IPS DF 19.7 (cell line): ENCODE measurements at regions not wholly inside any gene's neighbourhood (a gene's known extent, or its start where the extent isn't known, plus 50 kb on each side); places are given as distances from the start of the nearest gene placed in this dataset.
"Not testable (repeated sequence)": the region's sequence is repeated elsewhere in the genome, so short reads cannot be mapped to it uniquely, and the experiment has no call there.

ENCODE experiments used
- DNase-seq: peaks from one replicate; pipeline ENCODE4 v3.0.0-alpha.2; 2013; ENCODE audit warnings: low read depth, low spot score

- no peak for DNase-seq
These were observed 132.3 kb downstream of the TNFSF18 start for GRCh38 chr1:172918478-172918877.

GRCh38 chr1:172926070-172926469, 124.7 kb downstream of the TNFSF18 start:
- no peak for DNase-seq

GRCh38 chr1:172928412-172928811, 122.3 kb downstream of the TNFSF18 start:
- DNase-seq: no peak

GRCh38 chr1:172929006-172929405, 121.7 kb downstream of the TNFSF18 start:
- DNase-seq: no peak

GRCh38 chr1:172930142-172930541, 120.6 kb downstream of the TNFSF18 start:
- DNase-seq: no peak

GRCh38 chr1:172931340-172931739, 119.4 kb downstream of the TNFSF18 start:
- no peak for DNase-seq

- no peak for DNase-seq
These were observed 119.0 kb downstream of the TNFSF18 start for GRCh38 chr1:172931761-172932160.

- DNase-seq: no peak
These were observed 117.8 kb downstream of the TNFSF18 start for GRCh38 chr1:172932981-172933380.

GRCh38 chr1:172934417-172934762, 116.4 kb downstream of the TNFSF18 start:
- DNase-seq: no peak

GRCh38 chr1:172935062-172935592, 115.6 kb downstream of the TNFSF18 start:
- no peak for DNase-seq

- DNase-seq: no peak
These were observed 114.6 kb downstream of the TNFSF18 start for GRCh38 chr1:172936088-172936645.

- DNase-seq: no peak
These were observed 112.1 kb downstream of the TNFSF18 start for GRCh38 chr1:172938681-172939080.

GRCh38 chr1:172939475-172939874, 111.3 kb downstream of the TNFSF18 start:
- DNase-seq: no peak

GRCh38 chr1:172940174-172940855, 110.4 kb downstream of the TNFSF18 start:
- DNase-seq: no peak

- no peak for DNase-seq
These were observed 109.3 kb downstream of the TNFSF18 start for GRCh38 chr1:172941471-172941870.

GRCh38 chr1:172941945-172942344, 108.8 kb downstream of the TNFSF18 start:
- DNase-seq: no peak

GRCh38 chr1:172943138-172943537, 107.6 kb downstream of the TNFSF18 start:
- not testable (repeated sequence) for DNase-seq

- DNase-seq: no peak
These were observed 105.8 kb downstream of the TNFSF18 start for GRCh38 chr1:172944931-172945330.

GRCh38 chr1:172946814-172947507, 103.8 kb downstream of the TNFSF18 start:
- DNase-seq: no peak

- no peak for DNase-seq
These were observed 102.3 kb downstream of the TNFSF18 start for GRCh38 chr1:172948457-172948856.

GRCh38 chr1:172949096-172949495, 101.6 kb downstream of the TNFSF18 start:
- no peak for DNase-seq

GRCh38 chr1:172950528-172950927, 100.2 kb downstream of the TNFSF18 start:
- no peak for DNase-seq
